ENCODE measurements at regions not wholly inside any gene's neighbourhood (a gene's known extent, or its start where the extent isn't known, plus 50 kb on each side); places are given as distances from the start of the nearest gene placed in this dataset.

GRCh38 chr6:841569-841968, 148.6 kb upstream of the EXOC2 start:
- TF ChIP-seq CTCF (IDR thresholded peaks at IDR 0.05) (no peak), POLR2A (IDR thresholded peaks at IDR 0.05) (no peak)

Data from testis (tissue), 2 donors.